GM23338 (cell line): ENCODE measurements at regions not wholly inside any gene's neighbourhood (a gene's known extent, or its start where the extent isn't known, plus 50 kb on each side); places are given as distances from the start of the nearest gene placed in this dataset.

Experiments used
- ATAC-seq: fragments of 200-7000 bp; cut with Tn5 transposase; 3 replicates; pipeline ENCODE4 v1.9.1; 2020
- DNase-seq: peaks from one replicate; pipeline ENCODE4 v3.0.0-alpha.2; 2015; ENCODE audit warnings: low spot score
- H2AFZ ChIP-seq: fragments of 200-600 bp; sonication (generic); 2 replicates; pipeline ENCODE4 v1.8.0; 2016; ENCODE audit warnings: antibody characterized with exemption, mild to moderate bottlenecking, moderate library complexity
- H3F3A ChIP-seq: fragments of 200-600 bp; sonication (generic); replicated peaks from 2 replicates; pipeline ENCODE4 v1.8.0; 2017; ENCODE audit warnings: antibody characterized with exemption, mixed run types, low read depth
- H3K27ac ChIP-seq: fragments of 200-600 bp; sonication (generic); 2 replicates; pipeline ENCODE4 v1.6.1; 2016; ENCODE audit warnings: low read depth
- H3K27me3 ChIP-seq: fragments of 200-600 bp; sonication (generic); 2 replicates; pipeline ENCODE4 v1.8.0; 2016; ENCODE audit warnings: mild to moderate bottlenecking, mixed run types, moderate library complexity; ENCODE audit not compliant: insufficient read depth
- H3K36me3 ChIP-seq: fragments of 200-600 bp; sonication (generic); 2 replicates; pipeline ENCODE4 v1.8.0; 2016; ENCODE audit warnings: mild to moderate bottlenecking; ENCODE audit not compliant: insufficient read depth
- H3K4me1 ChIP-seq: fragments of 200-600 bp; sonication (generic); 2 replicates; pipeline ENCODE4 v1.8.0; 2016; ENCODE audit warnings: mild to moderate bottlenecking, moderate library complexity; ENCODE audit not compliant: insufficient read depth
- H3K4me2 ChIP-seq: fragments of 200-600 bp; sonication (generic); 2 replicates; pipeline ENCODE4 v1.7.1; 2017; ENCODE audit warnings: mixed run types
- H3K4me3 ChIP-seq: fragments of 200-600 bp; sonication (generic); 2 replicates; pipeline ENCODE4 v1.6.1; 2016; ENCODE audit warnings: mixed run types
- H3K79me2 ChIP-seq: fragments of 200-600 bp; sonication (generic); replicated peaks from 2 replicates; pipeline ENCODE4 v1.8.0; 2017; ENCODE audit warnings: mild to moderate bottlenecking; ENCODE audit not compliant: insufficient read depth
- H3K9me2 ChIP-seq: fragments of 200-600 bp; sonication (generic); 2 replicates; pipeline ENCODE4 v1.8.0; 2017; ENCODE audit not compliant: insufficient read depth
- H4K20me1 ChIP-seq: fragments of 200-600 bp; sonication (generic); replicated peaks from 2 replicates; pipeline ENCODE4 v1.8.0; 2017; ENCODE audit warnings: mild to moderate bottlenecking; ENCODE audit not compliant: insufficient read depth
- H3K27ac Mint-ChIP-seq: 2 replicates; pipeline ENCODE4 v1.8.0; 2020; ENCODE audit warnings: inconsistent platforms, mild to moderate bottlenecking, moderate library complexity, mixed read lengths
- H3K27me3 Mint-ChIP-seq: 3 replicates; pipeline ENCODE4 v1.8.0; 2022; ENCODE audit warnings: low read depth, mild to moderate bottlenecking, moderate library complexity, mixed read lengths, inconsistent platforms; ENCODE audit not compliant: insufficient read depth, poor library complexity
- H3K36me3 Mint-ChIP-seq: 3 replicates; pipeline ENCODE4 v1.8.0; 2021; ENCODE audit warnings: low read depth, mild to moderate bottlenecking, inconsistent platforms, moderate library complexity, mixed read lengths
- H3K4me1 Mint-ChIP-seq: 3 replicates; pipeline ENCODE4 v1.8.0; 2020; ENCODE audit warnings: mild to moderate bottlenecking, inconsistent platforms, mixed read lengths
- H3K4me3 Mint-ChIP-seq: 3 replicates; pipeline ENCODE4 v1.8.0; 2021; ENCODE audit warnings: moderate library complexity, mild to moderate bottlenecking, inconsistent platforms, mixed read lengths
- H3K9me3 Mint-ChIP-seq: 3 replicates; pipeline ENCODE4 v1.8.0; 2020; ENCODE audit warnings: moderate library complexity, mild to moderate bottlenecking, inconsistent platforms, mixed read lengths
- CREB1 ChIP-seq: fragments of 250-450 bp; sonication (Bioruptor Pico); IDR thresholded peaks from 2 replicates; pipeline ENCODE4 v1.5.0; 2020; ENCODE audit warnings: low read depth, mild to moderate bottlenecking, moderate library complexity
- EZH2 ChIP-seq: fragments of 200-600 bp; sonication (generic); IDR thresholded peaks from one replicate; pipeline ENCODE4 v1.8.0; 2017; ENCODE audit warnings: antibody characterized with exemption, mild to moderate bottlenecking, low read depth; ENCODE audit not compliant: unreplicated experiment
- EZH2phosphoT487 ChIP-seq: fragments of 200-600 bp; sonication (generic); IDR thresholded peaks from one replicate; pipeline ENCODE4 v1.8.1; 2018; ENCODE audit warnings: antibody characterized with exemption; ENCODE audit not compliant: unreplicated experiment
- JUNB ChIP-seq: IDR thresholded peaks from one replicate; pipeline ENCODE4 v1.6.1; 2016; ENCODE audit warnings: antibody characterized with exemption; ENCODE audit not compliant: unreplicated experiment
- NANOG ChIP-seq: IDR thresholded peaks from 2 replicates; pipeline ENCODE4 v1.6.1; 2016; ENCODE audit warnings: antibody characterized with exemption, borderline replicate concordance
- POLR2AphosphoS5 ChIP-seq: IDR thresholded peaks from 2 replicates; pipeline ENCODE4 v1.6.1; 2016; ENCODE audit warnings: antibody characterized with exemption, low read depth
- STAT1 ChIP-seq: IDR thresholded peaks from one replicate; pipeline ENCODE4 v1.6.1; 2016; ENCODE audit warnings: antibody characterized with exemption; ENCODE audit not compliant: unreplicated experiment
- ZNF114 ChIP-seq: fragments of 250-450 bp; sonication (Bioruptor Pico); IDR thresholded peaks from 2 replicates; pipeline ENCODE4 v1.5.0; 2020; ENCODE audit warnings: mild to moderate bottlenecking, moderate library complexity
- ZNF331 ChIP-seq: fragments of 250-450 bp; sonication (Bioruptor Pico); IDR thresholded peaks from 2 replicates; pipeline ENCODE4 v1.5.0; 2020; ENCODE audit warnings: low read depth, mild to moderate bottlenecking, moderate library complexity
- TF ChIP-seq, protein P1 (sequence below): fragments of 250-450 bp; sonication (Bioruptor Pico); IDR thresholded peaks from 2 replicates; pipeline ENCODE4 v1.5.0; 2020; ENCODE audit warnings: mild to moderate bottlenecking, moderate library complexity
- TF ChIP-seq, protein P2 (sequence below), 2 experiments: fragments of 200-600 bp in 1 of 2; sonication (generic) in 1 of 2; conservative IDR thresholded peaks; 2 replicates each; pipeline versions ENCODE4 v1.5.1 to v1.6.1; 2016 to 2017; ENCODE audit warnings: antibody characterized with exemption in 2 of 2, low read depth in 2 of 2, mild to moderate bottlenecking in 2 of 2, moderate library complexity in 1 of 2
- TF ChIP-seq, protein P3 (sequence below): IDR thresholded peaks from 2 replicates; pipeline ENCODE4 v1.6.1; 2016; ENCODE audit warnings: antibody characterized with exemption
- TF ChIP-seq, protein P4 (sequence below): IDR thresholded peaks from one replicate; pipeline ENCODE4 v1.6.1; 2018; ENCODE audit warnings: antibody characterized with exemption; ENCODE audit not compliant: unreplicated experiment

DNA sequence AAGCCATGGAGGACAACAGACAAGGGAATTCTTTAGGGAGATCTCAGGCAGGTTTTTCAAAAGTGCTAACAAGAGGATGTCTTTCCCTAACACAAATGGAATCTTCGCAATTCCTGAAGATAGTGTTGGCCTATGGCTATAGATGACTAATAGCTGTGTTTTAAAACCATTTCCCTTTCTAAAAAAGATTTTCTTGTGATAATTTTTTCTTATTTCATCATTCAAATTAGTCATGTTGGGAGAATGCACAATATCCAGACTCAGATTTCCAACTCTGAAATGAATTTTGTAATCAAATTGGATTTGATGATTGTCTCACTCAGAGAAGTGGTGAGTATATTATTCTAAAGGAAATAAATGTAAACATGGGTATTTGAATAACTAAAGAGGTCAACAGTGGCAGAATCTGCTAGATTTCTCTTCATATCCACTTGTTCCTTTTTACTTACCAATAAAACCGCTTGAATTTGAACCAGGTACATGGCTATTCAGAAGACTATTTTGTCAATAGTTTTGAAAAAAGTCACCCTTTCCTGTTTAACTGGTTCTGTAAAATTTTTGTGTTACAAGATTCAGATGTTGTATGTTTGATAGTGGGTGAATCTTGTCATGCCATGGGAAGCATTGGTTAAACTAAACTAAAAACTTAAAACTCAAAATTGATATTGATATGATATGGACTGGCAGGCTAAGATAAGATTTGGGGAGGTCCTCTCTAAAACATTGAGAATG lies 1223.7 kb upstream of the EYS start:
- H3K4me3 ChIP-seq: no peak overlapping the region
- H3K36me3 Mint-ChIP-seq: peaks cover 34% of the 10 kb centered on the region
- no peak overlapping the region for H3K4me2 ChIP-seq
- no peaks in the 10 kb centered on the region for H3K4me1 ChIP-seq
- H3K27me3 Mint-ChIP-seq: no peaks in the 10 kb centered on the region
- H3K9me3 Mint-ChIP-seq: peaks cover 51% of the 10 kb centered on the region
- no peak overlapping the region for H3K27ac ChIP-seq
- peaks cover 4% of the 10 kb centered on the region for H3K9me2 ChIP-seq
- no peaks in the 10 kb centered on the region for H3K79me2 ChIP-seq
- H3K4me1 Mint-ChIP-seq: no peaks in the 10 kb centered on the region
- H2AFZ ChIP-seq: no peak overlapping the region
- no peak for ATAC-seq
- no peak overlapping the region for H3K4me3 Mint-ChIP-seq
- no peak for TF ChIP-seq CREB1 (CRISPR knock-in tag)
- no peak for TF ChIP-seq ZNF114
- TF ChIP-seq, protein P1, sequence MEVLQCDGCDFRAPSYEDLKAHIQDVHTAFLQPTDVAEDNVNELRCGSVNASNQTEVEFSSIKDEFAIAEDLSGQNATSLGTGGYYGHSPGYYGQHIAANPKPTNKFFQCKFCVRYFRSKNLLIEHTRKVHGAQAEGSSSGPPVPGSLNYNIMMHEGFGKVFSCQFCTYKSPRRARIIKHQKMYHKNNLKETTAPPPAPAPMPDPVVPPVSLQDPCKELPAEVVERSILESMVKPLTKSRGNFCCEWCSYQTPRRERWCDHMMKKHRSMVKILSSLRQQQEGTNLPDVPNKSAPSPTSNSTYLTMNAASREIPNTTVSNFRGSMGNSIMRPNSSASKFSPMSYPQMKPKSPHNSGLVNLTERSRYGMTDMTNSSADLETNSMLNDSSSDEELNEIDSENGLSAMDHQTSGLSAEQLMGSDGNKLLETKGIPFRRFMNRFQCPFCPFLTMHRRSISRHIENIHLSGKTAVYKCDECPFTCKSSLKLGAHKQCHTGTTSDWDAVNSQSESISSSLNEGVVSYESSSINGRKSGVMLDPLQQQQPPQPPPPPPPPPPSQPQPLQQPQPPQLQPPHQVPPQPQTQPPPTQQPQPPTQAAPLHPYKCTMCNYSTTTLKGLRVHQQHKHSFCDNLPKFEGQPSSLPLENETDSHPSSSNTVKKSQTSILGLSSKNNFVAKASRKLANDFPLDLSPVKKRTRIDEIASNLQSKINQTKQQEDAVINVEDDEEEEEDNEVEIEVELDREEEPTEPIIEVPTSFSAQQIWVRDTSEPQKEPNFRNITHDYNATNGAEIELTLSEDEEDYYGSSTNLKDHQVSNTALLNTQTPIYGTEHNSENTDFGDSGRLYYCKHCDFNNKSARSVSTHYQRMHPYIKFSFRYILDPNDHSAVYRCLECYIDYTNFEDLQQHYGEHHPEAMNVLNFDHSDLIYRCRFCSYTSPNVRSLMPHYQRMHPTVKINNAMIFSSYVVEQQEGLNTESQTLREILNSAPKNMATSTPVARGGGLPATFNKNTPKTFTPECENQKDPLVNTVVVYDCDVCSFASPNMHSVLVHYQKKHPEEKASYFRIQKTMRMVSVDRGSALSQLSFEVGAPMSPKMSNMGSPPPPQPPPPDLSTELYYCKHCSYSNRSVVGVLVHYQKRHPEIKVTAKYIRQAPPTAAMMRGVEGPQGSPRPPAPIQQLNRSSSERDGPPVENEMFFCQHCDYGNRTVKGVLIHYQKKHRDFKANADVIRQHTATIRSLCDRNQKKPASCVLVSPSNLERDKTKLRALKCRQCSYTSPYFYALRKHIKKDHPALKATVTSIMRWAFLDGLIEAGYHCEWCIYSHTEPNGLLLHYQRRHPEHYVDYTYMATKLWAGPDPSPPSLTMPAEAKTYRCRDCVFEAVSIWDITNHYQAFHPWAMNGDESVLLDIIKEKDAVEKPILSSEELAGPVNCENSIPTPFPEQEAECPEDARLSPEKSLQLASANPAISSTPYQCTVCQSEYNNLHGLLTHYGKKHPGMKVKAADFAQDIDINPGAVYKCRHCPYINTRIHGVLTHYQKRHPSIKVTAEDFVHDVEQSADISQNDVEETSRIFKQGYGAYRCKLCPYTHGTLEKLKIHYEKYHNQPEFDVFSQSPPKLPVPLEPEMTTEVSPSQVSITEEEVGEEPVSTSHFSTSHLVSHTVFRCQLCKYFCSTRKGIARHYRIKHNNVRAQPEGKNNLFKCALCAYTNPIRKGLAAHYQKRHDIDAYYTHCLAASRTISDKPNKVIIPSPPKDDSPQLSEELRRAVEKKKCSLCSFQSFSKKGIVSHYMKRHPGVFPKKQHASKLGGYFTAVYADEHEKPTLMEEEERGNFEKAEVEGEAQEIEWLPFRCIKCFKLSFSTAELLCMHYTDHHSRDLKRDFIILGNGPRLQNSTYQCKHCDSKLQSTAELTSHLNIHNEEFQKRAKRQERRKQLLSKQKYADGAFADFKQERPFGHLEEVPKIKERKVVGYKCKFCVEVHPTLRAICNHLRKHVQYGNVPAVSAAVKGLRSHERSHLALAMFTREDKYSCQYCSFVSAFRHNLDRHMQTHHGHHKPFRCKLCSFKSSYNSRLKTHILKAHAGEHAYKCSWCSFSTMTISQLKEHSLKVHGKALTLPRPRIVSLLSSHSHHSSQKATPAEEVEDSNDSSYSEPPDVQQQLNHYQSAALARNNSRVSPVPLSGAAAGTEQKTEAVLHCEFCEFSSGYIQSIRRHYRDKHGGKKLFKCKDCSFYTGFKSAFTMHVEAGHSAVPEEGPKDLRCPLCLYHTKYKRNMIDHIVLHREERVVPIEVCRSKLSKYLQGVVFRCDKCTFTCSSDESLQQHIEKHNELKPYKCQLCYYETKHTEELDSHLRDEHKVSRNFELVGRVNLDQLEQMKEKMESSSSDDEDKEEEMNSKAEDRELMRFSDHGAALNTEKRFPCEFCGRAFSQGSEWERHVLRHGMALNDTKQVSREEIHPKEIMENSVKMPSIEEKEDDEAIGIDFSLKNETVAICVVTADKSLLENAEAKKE: no peak
- TF ChIP-seq, protein P2, sequence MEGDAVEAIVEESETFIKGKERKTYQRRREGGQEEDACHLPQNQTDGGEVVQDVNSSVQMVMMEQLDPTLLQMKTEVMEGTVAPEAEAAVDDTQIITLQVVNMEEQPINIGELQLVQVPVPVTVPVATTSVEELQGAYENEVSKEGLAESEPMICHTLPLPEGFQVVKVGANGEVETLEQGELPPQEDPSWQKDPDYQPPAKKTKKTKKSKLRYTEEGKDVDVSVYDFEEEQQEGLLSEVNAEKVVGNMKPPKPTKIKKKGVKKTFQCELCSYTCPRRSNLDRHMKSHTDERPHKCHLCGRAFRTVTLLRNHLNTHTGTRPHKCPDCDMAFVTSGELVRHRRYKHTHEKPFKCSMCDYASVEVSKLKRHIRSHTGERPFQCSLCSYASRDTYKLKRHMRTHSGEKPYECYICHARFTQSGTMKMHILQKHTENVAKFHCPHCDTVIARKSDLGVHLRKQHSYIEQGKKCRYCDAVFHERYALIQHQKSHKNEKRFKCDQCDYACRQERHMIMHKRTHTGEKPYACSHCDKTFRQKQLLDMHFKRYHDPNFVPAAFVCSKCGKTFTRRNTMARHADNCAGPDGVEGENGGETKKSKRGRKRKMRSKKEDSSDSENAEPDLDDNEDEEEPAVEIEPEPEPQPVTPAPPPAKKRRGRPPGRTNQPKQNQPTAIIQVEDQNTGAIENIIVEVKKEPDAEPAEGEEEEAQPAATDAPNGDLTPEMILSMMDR (conservative IDR thresholded peaks at IDR 0.05; ENCODE audit: low read depth in 2 of 2): no peak
- TF ChIP-seq NANOG: no peak
- TF ChIP-seq ZNF331 (CRISPR knock-in tag): no peak
- TF ChIP-seq POLR2AphosphoS5: no peak
- TF ChIP-seq EZH2phosphoT487: no peak
- TF ChIP-seq, protein P3, sequence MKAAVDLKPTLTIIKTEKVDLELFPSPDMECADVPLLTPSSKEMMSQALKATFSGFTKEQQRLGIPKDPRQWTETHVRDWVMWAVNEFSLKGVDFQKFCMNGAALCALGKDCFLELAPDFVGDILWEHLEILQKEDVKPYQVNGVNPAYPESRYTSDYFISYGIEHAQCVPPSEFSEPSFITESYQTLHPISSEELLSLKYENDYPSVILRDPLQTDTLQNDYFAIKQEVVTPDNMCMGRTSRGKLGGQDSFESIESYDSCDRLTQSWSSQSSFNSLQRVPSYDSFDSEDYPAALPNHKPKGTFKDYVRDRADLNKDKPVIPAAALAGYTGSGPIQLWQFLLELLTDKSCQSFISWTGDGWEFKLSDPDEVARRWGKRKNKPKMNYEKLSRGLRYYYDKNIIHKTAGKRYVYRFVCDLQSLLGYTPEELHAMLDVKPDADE: no peak
- no peak for TF ChIP-seq JUNB
- TF ChIP-seq EZH2: no peak
- no peak for TF ChIP-seq STAT1
- TF ChIP-seq, protein P4, sequence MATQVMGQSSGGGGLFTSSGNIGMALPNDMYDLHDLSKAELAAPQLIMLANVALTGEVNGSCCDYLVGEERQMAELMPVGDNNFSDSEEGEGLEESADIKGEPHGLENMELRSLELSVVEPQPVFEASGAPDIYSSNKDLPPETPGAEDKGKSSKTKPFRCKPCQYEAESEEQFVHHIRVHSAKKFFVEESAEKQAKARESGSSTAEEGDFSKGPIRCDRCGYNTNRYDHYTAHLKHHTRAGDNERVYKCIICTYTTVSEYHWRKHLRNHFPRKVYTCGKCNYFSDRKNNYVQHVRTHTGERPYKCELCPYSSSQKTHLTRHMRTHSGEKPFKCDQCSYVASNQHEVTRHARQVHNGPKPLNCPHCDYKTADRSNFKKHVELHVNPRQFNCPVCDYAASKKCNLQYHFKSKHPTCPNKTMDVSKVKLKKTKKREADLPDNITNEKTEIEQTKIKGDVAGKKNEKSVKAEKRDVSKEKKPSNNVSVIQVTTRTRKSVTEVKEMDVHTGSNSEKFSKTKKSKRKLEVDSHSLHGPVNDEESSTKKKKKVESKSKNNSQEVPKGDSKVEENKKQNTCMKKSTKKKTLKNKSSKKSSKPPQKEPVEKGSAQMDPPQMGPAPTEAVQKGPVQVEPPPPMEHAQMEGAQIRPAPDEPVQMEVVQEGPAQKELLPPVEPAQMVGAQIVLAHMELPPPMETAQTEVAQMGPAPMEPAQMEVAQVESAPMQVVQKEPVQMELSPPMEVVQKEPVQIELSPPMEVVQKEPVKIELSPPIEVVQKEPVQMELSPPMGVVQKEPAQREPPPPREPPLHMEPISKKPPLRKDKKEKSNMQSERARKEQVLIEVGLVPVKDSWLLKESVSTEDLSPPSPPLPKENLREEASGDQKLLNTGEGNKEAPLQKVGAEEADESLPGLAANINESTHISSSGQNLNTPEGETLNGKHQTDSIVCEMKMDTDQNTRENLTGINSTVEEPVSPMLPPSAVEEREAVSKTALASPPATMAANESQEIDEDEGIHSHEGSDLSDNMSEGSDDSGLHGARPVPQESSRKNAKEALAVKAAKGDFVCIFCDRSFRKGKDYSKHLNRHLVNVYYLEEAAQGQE: no peak
- H4K20me1 ChIP-seq: no peaks in the 10 kb centered on the region
- H3F3A ChIP-seq: no peaks in the 10 kb centered on the region
- DNase-seq: no peak
- H3K27me3 ChIP-seq: no peaks in the 10 kb centered on the region
- peaks cover 2% of the 10 kb centered on the region; the same call in 1 of the 2 replicates for H3K36me3 ChIP-seq
- H3K27ac Mint-ChIP-seq: no peak overlapping the region
